H1 (cell line): ENCODE measurements at regions not wholly inside any gene's neighbourhood (a gene's known extent, or its start where the extent isn't known, plus 50 kb on each side); places are given as distances from the start of the nearest gene placed in this dataset.

Experiments used
- CTCF ChIA-PET: fragments of 300-600 bp; sonication (Branson Sonifier 250); formaldehyde crosslinking; loops from one replicate; lab custom pipeline; 2021; ENCODE audit not compliant: partially characterized antibody; lab: Charles Lee
- POLR2A ChIA-PET: fragments of 300-600 bp; sonication (Branson Sonifier 250); formaldehyde crosslinking; loops from one replicate; lab custom pipeline; 2021; ENCODE audit warnings: inconsistent platforms; ENCODE audit not compliant: partially characterized antibody; lab: Charles Lee
- DNase-seq, 2 experiments: peaks; one replicate each; pipeline versions ENCODE4 v3.0.0 to v3.0.0-alpha.2; 2010 to 2022; ENCODE audit warnings: low spot score in 2 of 2, low read depth in 1 of 2, mixed read lengths in 1 of 2
- FAIRE-seq: peaks from 2 replicates; lab custom pipeline; 2011; peaks lifted over from hg19 to GRCh38; lab: Jason Lieb, UNC
- H2AFZ ChIP-seq: 2 replicates; pipeline ENCODE4 v1.8.1; 2012; ENCODE audit warnings: low read length, inconsistent platforms
- H2AK5ac ChIP-seq: 2 replicates; pipeline ENCODE4 v1.6.1; 2013; ENCODE audit warnings: low read depth, low read length
- H2BK120ac ChIP-seq: replicated peaks from 2 replicates; pipeline ENCODE3; 2013; ENCODE audit warnings: low read depth, low read length, inconsistent platforms
- H2BK12ac ChIP-seq: 2 replicates; pipeline ENCODE4 v1.6.1; 2013; ENCODE audit warnings: low read depth, low read length
- H2BK15ac ChIP-seq: 2 replicates; pipeline ENCODE4 v1.6.1; 2013; ENCODE audit warnings: low read length
- H2BK20ac ChIP-seq: 2 replicates; pipeline ENCODE4 v1.6.1; 2013; ENCODE audit warnings: low read length
- H2BK5ac ChIP-seq: 2 replicates; pipeline ENCODE4 v1.6.1; 2013; ENCODE audit warnings: low read depth, low read length
- H3K14ac ChIP-seq: 2 replicates; pipeline ENCODE4 v1.6.1; 2013; ENCODE audit warnings: inconsistent platforms; ENCODE audit not compliant: insufficient read length
- H3K18ac ChIP-seq: 2 replicates; pipeline ENCODE4 v1.6.1; 2013; ENCODE audit warnings: low read length; ENCODE audit errors: extremely low read depth
- H3K23ac ChIP-seq: 2 replicates; pipeline ENCODE4 v1.6.1; 2013; ENCODE audit warnings: inconsistent platforms; ENCODE audit not compliant: insufficient read length
- H3K23me2 ChIP-seq: 2 replicates; pipeline ENCODE4 v1.6.1; 2013; ENCODE audit warnings: low read depth, low read length
- H3K27ac ChIP-seq: 2 replicates; pipeline ENCODE4 v1.6.1; 2011; ENCODE audit warnings: low read depth, low read length, inconsistent platforms
- H3K27me3 ChIP-seq, 4 experiments: replicated peaks in 1 of 4; 1 replicate in 1 of 4; 2 replicates in 3 of 4; pipeline versions ENCODE4 v1.6.1 to v1.8.1; 2011 to 2013; ENCODE audit warnings: low read length in 3 of 4, mild to moderate bottlenecking in 3 of 4, inconsistent platforms in 2 of 4, mixed read lengths in 2 of 4, moderate library complexity in 1 of 4; ENCODE audit not compliant: control insufficient read depth in 3 of 4, insufficient read depth in 3 of 4; ENCODE audit errors: extremely low read depth in 1 of 4
- H3K36me3 ChIP-seq, 4 experiments: 2 replicates each; pipeline versions ENCODE4 v1.6.1 to v1.8.1; 2011 to 2013; ENCODE audit warnings: mild to moderate bottlenecking in 4 of 4, low read length in 3 of 4, moderate library complexity in 2 of 4, control low read depth in 1 of 4, inconsistent platforms in 1 of 4; ENCODE audit not compliant: insufficient read depth in 4 of 4, control insufficient read depth in 2 of 4
- H3K4ac ChIP-seq: replicated peaks from 2 replicates; pipeline ENCODE3; 2013; ENCODE audit warnings: low read length, low read depth, mixed read lengths, inconsistent platforms; ENCODE audit not compliant: insufficient read length
- H3K4me1 ChIP-seq, 4 experiments: replicated peaks in 1 of 4; 1 replicate in 1 of 4; 2 replicates in 3 of 4; pipeline versions ENCODE4 v1.6.1 to v1.8.1; 2011 to 2013; ENCODE audit warnings: low read length in 3 of 4, inconsistent platforms in 2 of 4, mixed read lengths in 1 of 4; ENCODE audit not compliant: insufficient read depth in 4 of 4, control insufficient read depth in 3 of 4
- H3K4me2 ChIP-seq, 2 experiments: 2 replicates each; pipeline versions ENCODE4 v1.6.1 to v1.8.1; 2011 to 2013; ENCODE audit warnings: low read depth in 2 of 2, low read length in 2 of 2, control low read depth in 1 of 2, inconsistent platforms in 1 of 2, mild to moderate bottlenecking in 1 of 2; ENCODE audit not compliant: insufficient read depth in 1 of 2
- H3K4me3 ChIP-seq, 4 experiments: fragments of 200-600, 300-600 bp in 1 of 4; sonication (generic), shearing (Covaris generic), sonication (Bioruptor Twin) in 1 of 4; 2 replicates each; pipeline versions ENCODE4 v1.5.1 to v1.8.1; 2011 to 2016; ENCODE audit warnings: low read length in 4 of 4, low read depth in 3 of 4, control low read depth in 2 of 4, inconsistent platforms in 2 of 4, mild to moderate bottlenecking in 2 of 4, mixed read lengths in 1 of 4, moderate library complexity in 1 of 4; ENCODE audit not compliant: insufficient read depth in 2 of 4; ENCODE audit errors: extremely low read depth in 1 of 4
- H3K56ac ChIP-seq: replicated peaks from 2 replicates; pipeline ENCODE3; 2013; ENCODE audit warnings: low read depth, mild to moderate bottlenecking, mixed read lengths, low read length, inconsistent platforms; ENCODE audit not compliant: insufficient read length
- H3K79me1 ChIP-seq: 2 replicates; pipeline ENCODE4 v1.6.1; 2013; ENCODE audit warnings: low read depth, low read length, control low read depth
- H3K79me2 ChIP-seq, 2 experiments: 2 replicates each; pipeline versions ENCODE4 v1.6.1 to v1.8.1; 2012 to 2013; ENCODE audit warnings: low read length in 2 of 2, mild to moderate bottlenecking in 2 of 2, inconsistent platforms in 1 of 2; ENCODE audit not compliant: insufficient read depth in 2 of 2, control insufficient read depth in 1 of 2
- H3K9ac ChIP-seq, 4 experiments: replicated peaks in 1 of 4; 1 replicate in 1 of 4; 2 replicates in 3 of 4; pipeline versions ENCODE4 v1.6.1 to v1.8.1; 2011 to 2013; ENCODE audit warnings: low read depth in 3 of 4, low read length in 3 of 4, control low read depth in 2 of 4, mild to moderate bottlenecking in 2 of 4, moderate library complexity in 2 of 4, inconsistent platforms in 1 of 4; ENCODE audit errors: extremely low read depth in 1 of 4
- H3K9me3 ChIP-seq, 2 experiments: 2 replicates each; pipeline versions ENCODE4 v1.6.1 to v1.8.1; 2012 to 2013; ENCODE audit warnings: mild to moderate bottlenecking in 2 of 2, moderate library complexity in 2 of 2, control low read depth in 1 of 2, inconsistent platforms in 1 of 2, low read depth in 1 of 2, low read length in 1 of 2, mixed read lengths in 1 of 2; ENCODE audit not compliant: insufficient read depth in 2 of 2
- H4K20me1 ChIP-seq, 2 experiments: replicated peaks in 1 of 2; 2 replicates each; pipeline versions ENCODE3 to v1.8.1; 2011 to 2013; ENCODE audit warnings: inconsistent platforms in 2 of 2, low read length in 2 of 2, mild to moderate bottlenecking in 1 of 2; ENCODE audit not compliant: insufficient read depth in 2 of 2, control insufficient read depth in 1 of 2
- H4K5ac ChIP-seq: 2 replicates; pipeline ENCODE4 v1.6.1; 2013; ENCODE audit warnings: low read length, low read depth, mixed read lengths, inconsistent platforms; ENCODE audit not compliant: insufficient read length
- H4K8ac ChIP-seq: 2 replicates; pipeline ENCODE4 v1.8.0; 2013; ENCODE audit warnings: mild to moderate bottlenecking, moderate library complexity, low read length, inconsistent platforms; ENCODE audit not compliant: insufficient read depth; ENCODE audit errors: extremely low read depth
- H4K91ac ChIP-seq: replicated peaks from 2 replicates; pipeline ENCODE3; 2013; ENCODE audit warnings: low read length, mixed read lengths, inconsistent platforms; ENCODE audit not compliant: insufficient read length
- FOSL1 ChIP-seq: IDR thresholded peaks from 2 replicates; pipeline ENCODE4 v1.6.1; 2011; ENCODE audit warnings: mild to moderate bottlenecking, low read depth, low read length, moderate library complexity; ENCODE audit not compliant: insufficient read depth
- NRF1 ChIP-seq: IDR thresholded peaks from 2 replicates; pipeline ENCODE4 v1.6.1; 2011; ENCODE audit warnings: mild to moderate bottlenecking, low read depth, low read length, improper control_type of control experiment
- SP2 ChIP-seq: IDR thresholded peaks from 2 replicates; pipeline ENCODE4 v1.6.1; 2012; ENCODE audit warnings: mild to moderate bottlenecking, low read length, inconsistent platforms
- WGBS, 2 experiments: shearing (Covaris generic) in 1 of 2; methylation state at CpG; one replicate each; pipeline versions ENCODE4 v1.1.6 to v1.1.7; 2013 to 2015; ENCODE audit warnings: low lambda C conversion rate in 2 of 2, mixed read lengths in 2 of 2, inconsistent platforms in 1 of 2, low coverage in 1 of 2, missing lambda C conversion rate in 1 of 2; ENCODE audit not compliant: insufficient replicate concordance in 2 of 2, insufficient coverage in 1 of 2, insufficient read length in 1 of 2; ENCODE audit errors: extremely low coverage in 1 of 2, missing lambda C conversion rate in 1 of 2; 5-methylcytosine and 5-hydroxymethylcytosine counted together

- Histone ChIP-seq H2AK5ac (no peak overlapping the region), H3K36me3 (no peaks in the 10 kb centered on the region), H3K23ac (no peak overlapping the region), H3K4ac (no peak overlapping the region), H4K20me1 (no peaks in the 10 kb centered on the region), H2BK15ac (no peak overlapping the region), H3K18ac (no peak overlapping the region), H3K56ac (no peak overlapping the region), H3K23me2 (no peaks in the 10 kb centered on the region), H3K4me2 (no peak overlapping the region), H4K91ac (no peak overlapping the region), H2BK20ac (no peak overlapping the region), H4K8ac (no peak overlapping the region), H3K79me1 (no peaks in the 10 kb centered on the region), H4K5ac (no peak overlapping the region), H3K27me3 (no peaks in the 10 kb centered on the region), H3K9ac (no peak overlapping the region), H2BK120ac (no peak overlapping the region), H2BK12ac (no peak overlapping the region), H2AFZ (no peak overlapping the region), H3K4me1 (peaks cover 0 to 3% (median 0%) of the 10 kb centered on the region in 4 experiments; a peak in 1 of 7 replicates), H3K27ac (no peak overlapping the region), H3K79me2 (no peaks in the 10 kb centered on the region), H3K14ac (no peak overlapping the region), H3K9me3 (no peaks in the 10 kb centered on the region), H3K4me3 (no peak overlapping the region), H2BK5ac (no peak overlapping the region)
- ChIA-PET POLR2A (no interaction called here), CTCF (interaction anchor here (0.9 kb wide), 1 partner anchor 146 kb away, joined by 3 read pairs; no protein-coding TSS in a partner anchor)
- no peak for FAIRE-seq
- no peak for DNase-seq
- 87% methylated on average over 2 of the region's 2 CpGs; no CpG with 5 or more reads in 1 of the 2 experiments for WGBS, 2 experiments
- TF ChIP-seq NRF1 = no peak
- TF ChIP-seq SP2 = no peak
- no peak for TF ChIP-seq FOSL1
Observed at GRCh38 chr1:102627145-102627544, 481.2 kb downstream of the COL11A1 start.
